HFFc6 (cell line): ENCODE measurements at regions not wholly inside any gene's neighbourhood (a gene's known extent, or its start where the extent isn't known, plus 50 kb on each side); places are given as distances from the start of the nearest gene placed in this dataset.

Source experiments
- DNase-seq: peaks from one replicate; pipeline ENCODE4 v3.0.0-alpha.2; 2018
- H3K27ac Mint-ChIP-seq: 2 replicates; pipeline ENCODE4 v1.8.0; 2020; ENCODE audit warnings: mild to moderate bottlenecking, mixed read lengths
- H3K27me3 Mint-ChIP-seq: 2 replicates; pipeline ENCODE4 v1.8.0; 2021; ENCODE audit warnings: mild to moderate bottlenecking, moderate library complexity, mixed read lengths; ENCODE audit not compliant: insufficient read depth
- H3K36me3 Mint-ChIP-seq: 2 replicates; pipeline ENCODE4 v1.8.0; 2021; ENCODE audit warnings: low read depth, mixed read lengths
- H3K4me1 Mint-ChIP-seq: 2 replicates; pipeline ENCODE4 v1.8.0; 2020; ENCODE audit warnings: low read depth, mixed read lengths
- H3K4me3 Mint-ChIP-seq: 2 replicates; pipeline ENCODE4 v1.8.0; 2020; ENCODE audit warnings: mild to moderate bottlenecking, moderate library complexity, mixed read lengths
- H3K9me3 Mint-ChIP-seq: 2 replicates; pipeline ENCODE4 v1.8.0; 2020; ENCODE audit warnings: mild to moderate bottlenecking, mixed read lengths
- TF ChIP-seq, protein P1 (sequence below): fragments of 200-600 bp; sonication (generic); IDR thresholded peaks from 2 replicates; pipeline ENCODE4 v1.5.0; 2021; ENCODE audit warnings: antibody characterized with exemption, mild to moderate bottlenecking

DNA sequence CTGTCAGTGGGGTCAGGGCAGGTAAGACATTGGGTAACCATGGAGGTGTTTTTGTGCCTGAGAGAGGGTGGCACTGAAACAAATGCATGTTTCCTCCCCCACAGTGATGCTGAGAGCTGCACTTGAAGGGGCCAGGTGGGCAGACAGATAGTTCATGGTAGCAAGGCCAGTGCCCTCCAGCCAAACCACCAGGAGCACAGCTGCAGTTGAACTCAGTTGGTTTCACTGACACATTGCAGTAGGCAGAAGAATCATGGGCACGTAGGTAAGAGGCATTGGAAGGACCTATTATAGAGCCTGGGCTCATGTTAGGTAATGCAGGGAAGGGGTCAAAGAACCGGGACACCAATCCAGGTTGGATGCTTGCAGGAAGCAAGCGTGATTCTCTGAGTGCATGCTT, 93.2 kb upstream of the ARL4C start:
- H3K27ac Mint-ChIP-seq = no peak overlapping the region
- no peaks in the 10 kb centered on the region for H3K9me3 Mint-ChIP-seq
- DNase-seq = no peak
- H3K27me3 Mint-ChIP-seq = peaks cover 3% of the 10 kb centered on the region; the same call in 1 of the 2 replicates
- no peaks in the 10 kb centered on the region for H3K36me3 Mint-ChIP-seq
- TF ChIP-seq, protein P1, sequence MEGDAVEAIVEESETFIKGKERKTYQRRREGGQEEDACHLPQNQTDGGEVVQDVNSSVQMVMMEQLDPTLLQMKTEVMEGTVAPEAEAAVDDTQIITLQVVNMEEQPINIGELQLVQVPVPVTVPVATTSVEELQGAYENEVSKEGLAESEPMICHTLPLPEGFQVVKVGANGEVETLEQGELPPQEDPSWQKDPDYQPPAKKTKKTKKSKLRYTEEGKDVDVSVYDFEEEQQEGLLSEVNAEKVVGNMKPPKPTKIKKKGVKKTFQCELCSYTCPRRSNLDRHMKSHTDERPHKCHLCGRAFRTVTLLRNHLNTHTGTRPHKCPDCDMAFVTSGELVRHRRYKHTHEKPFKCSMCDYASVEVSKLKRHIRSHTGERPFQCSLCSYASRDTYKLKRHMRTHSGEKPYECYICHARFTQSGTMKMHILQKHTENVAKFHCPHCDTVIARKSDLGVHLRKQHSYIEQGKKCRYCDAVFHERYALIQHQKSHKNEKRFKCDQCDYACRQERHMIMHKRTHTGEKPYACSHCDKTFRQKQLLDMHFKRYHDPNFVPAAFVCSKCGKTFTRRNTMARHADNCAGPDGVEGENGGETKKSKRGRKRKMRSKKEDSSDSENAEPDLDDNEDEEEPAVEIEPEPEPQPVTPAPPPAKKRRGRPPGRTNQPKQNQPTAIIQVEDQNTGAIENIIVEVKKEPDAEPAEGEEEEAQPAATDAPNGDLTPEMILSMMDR = no peak
- H3K4me1 Mint-ChIP-seq = peaks cover 35% of the 10 kb centered on the region
- H3K4me3 Mint-ChIP-seq = no peak overlapping the region

DNA sequence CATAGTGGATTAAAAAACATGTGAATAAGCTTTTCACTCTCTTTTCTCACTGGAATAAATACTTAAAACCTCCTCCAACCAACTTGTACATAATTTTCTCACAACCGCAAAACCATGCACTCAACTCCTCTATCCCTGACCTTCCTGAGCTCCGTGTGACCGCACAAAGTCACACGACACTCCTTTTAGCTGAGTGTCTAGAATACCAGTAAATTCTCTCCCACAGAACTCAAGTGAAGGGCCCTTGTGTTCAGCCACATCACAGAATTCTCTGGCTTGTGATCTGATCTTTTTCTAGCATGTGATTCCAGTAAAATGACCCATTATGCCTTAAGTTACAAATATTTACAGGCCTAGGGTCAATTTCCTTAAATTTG, 91.2 kb upstream of the ARL4C start:
- TF ChIP-seq, protein P1 = no peak
- Mint-ChIP-seq H3K36me3 (no peaks in the 10 kb centered on the region), H3K27ac (no peak overlapping the region), H3K4me3 (no peak overlapping the region), H3K27me3 (peaks cover 3% of the 10 kb centered on the region; the same call in 1 of the 2 replicates), H3K4me1 (peaks cover 19% of the 10 kb centered on the region), H3K9me3 (no peaks in the 10 kb centered on the region)
- DNase-seq = no peak

DNA sequence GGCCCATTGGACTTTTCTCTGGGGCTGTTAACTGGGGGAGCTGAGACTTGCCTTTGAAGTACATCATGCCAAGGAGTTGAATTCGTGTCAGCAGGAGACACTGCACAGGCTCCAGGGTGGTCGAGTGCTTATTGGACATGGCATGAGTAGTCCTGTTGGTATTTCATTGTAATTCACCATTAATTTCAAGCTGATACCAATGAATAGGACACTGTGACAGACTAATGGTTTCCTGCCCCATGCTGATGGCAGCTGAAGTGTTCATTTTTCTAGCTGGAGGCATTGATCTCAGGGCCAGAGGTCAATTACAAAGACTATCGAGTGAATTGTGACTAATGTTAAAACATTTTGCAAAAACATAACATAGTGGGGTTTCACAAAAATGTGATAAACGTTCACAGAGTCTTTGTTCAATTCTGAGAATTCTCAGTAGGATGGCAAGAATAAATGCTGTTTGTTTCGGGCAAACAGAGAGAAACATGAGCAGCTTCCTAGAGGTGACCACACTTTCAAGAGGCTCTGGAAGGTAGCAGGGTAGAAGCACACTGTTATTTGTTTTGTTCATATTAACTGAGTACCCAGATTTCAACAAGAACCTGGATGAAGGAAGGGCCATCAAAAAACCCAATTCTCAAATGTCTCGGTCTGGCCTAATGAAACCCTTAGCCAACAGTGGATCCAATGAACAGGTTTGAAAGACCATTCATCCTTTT, 90.6 kb upstream of the ARL4C start:
- DNase-seq = no peak
- no peak overlapping the region for H3K27ac Mint-ChIP-seq
- no peak overlapping the region for H3K4me3 Mint-ChIP-seq

DNA sequence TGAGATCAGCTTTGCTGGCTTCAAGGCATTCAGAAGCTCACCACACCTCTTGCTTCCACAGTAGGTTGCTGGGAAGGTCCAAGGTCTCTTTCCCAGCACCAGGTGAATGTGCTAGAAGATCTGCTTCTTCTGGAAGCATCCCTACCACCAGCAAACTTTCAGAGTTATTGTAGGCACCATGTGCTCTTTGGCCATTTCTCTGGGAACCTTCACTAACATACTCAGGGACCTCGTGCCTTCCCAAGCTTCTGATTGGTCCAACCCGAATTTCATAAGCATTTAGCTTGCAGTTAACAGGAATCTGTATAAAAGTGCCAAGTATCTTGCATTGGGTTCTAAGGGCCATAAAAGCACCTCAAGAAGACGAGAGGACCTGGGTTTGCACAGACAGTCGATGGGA, 86.5 kb upstream of the ARL4C start:
- DNase-seq = no peak
- Mint-ChIP-seq H3K36me3 (no peaks in the 10 kb centered on the region), H3K4me1 (peaks cover 37% of the 10 kb centered on the region), H3K9me3 (no peaks in the 10 kb centered on the region), H3K4me3 (no peak overlapping the region), H3K27me3 (peaks cover 3% of the 10 kb centered on the region), H3K27ac (no peak overlapping the region)
- TF ChIP-seq, protein P1 = no peak

More for the DNA sequence above, 90.6 kb upstream of the ARL4C start:
- H3K36me3 Mint-ChIP-seq = no peaks in the 10 kb centered on the region
- TF ChIP-seq, protein P1 = no peak
- peaks cover 3% of the 10 kb centered on the region; the same call in 1 of the 2 replicates for H3K27me3 Mint-ChIP-seq
- no peaks in the 10 kb centered on the region for H3K9me3 Mint-ChIP-seq
- H3K4me1 Mint-ChIP-seq = peaks cover 16% of the 10 kb centered on the region

DNA sequence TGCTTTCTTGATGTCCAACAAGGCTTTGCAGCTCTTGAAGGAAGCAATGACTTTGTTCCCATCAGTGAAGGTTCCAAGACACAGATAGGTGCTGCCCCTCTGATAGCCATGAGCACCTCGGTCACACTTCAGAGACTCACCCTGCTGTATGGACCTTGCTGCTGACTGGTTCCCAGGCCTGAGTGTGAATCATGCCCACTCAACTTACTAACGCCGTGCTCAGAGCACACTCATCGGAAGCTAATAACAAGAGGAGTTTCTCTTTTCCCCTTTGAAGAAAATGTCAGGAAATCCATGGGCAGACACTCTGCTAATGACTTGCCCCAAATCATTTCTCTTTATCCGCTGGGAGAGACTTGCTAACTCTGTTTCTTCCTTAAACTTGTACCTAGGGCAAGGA, 83.8 kb upstream of the ARL4C start:
- Mint-ChIP-seq H3K36me3 (no peaks in the 10 kb centered on the region), H3K4me1 (peaks cover 21% of the 10 kb centered on the region), H3K27me3 (peaks cover 3% of the 10 kb centered on the region), H3K9me3 (no peaks in the 10 kb centered on the region), H3K4me3 (no peak overlapping the region), H3K27ac (no peak overlapping the region)
- TF ChIP-seq, protein P1 = no peak
- DNase-seq = no peak
